COLO668 (cell line): ENCODE measurements at regions not wholly inside any gene's neighbourhood (a gene's known extent, or its start where the extent isn't known, plus 50 kb on each side); places are given as distances from the start of the nearest gene placed in this dataset.

Experiments used
- DNase-seq: peaks from one replicate; lab custom pipeline; 2025; ENCODE audit not compliant: unreplicated experiment; lab: John Stamatoyannopoulos, UW

DNA sequence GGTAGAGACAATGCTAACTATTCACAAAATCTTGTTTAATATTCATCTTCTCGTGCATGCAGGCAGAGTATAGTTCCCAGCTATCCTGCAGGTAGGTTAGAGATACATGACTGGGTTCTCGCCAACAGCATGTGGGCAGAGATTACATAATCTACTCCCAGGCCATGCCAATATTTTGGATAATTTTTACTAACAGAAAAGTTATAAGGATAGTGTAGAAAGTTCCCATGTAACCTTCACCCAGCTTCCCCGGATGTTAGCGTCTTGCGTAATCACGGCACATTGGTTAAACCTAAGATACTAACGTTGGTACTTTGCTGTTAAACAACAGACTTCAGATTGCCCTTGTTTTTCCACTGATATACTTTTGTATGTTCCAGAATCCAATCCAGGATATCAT, 215.5 kb upstream of the LARGE1 start:
- no peak for DNase-seq

DNA sequence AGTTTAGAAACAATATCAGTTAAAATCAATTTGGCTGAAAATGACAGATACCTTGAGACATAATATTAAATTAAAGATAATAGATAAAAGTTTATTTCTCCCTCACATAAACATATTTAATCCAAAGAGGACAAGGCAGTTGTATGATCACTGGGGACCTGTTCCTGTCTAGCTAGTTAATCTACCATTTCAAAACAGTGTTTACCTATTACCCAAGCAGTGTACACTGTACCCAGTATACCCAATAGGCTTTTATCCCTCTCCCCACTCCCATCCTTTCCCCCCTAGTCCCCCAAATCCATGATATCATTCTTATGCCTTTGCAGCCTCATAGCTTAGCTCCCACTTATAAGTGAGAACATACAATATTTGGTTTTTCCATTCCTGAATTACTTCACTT, 229.7 kb upstream of the LARGE1 start:
- no peak for DNase-seq

DNA sequence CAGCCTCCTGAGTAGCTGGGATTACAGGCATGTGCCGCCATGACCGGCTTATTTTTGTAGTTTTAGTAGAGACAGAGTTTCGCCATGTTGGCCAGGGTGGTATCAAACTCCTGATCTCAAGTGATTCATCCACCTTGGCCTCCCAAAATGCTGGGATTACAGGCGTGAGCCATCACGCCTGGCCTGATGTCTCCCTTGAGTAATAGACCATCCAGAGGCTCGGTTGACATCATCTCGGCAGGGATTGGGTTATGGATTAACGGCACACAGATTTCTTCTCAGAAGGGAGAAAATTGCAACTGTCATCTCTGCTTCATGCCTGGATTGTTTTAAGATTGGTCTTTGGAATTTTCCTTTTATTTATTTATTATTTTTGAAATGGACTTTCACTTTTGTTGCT, 239.2 kb upstream of the LARGE1 start:
- no peak for DNase-seq

DNA sequence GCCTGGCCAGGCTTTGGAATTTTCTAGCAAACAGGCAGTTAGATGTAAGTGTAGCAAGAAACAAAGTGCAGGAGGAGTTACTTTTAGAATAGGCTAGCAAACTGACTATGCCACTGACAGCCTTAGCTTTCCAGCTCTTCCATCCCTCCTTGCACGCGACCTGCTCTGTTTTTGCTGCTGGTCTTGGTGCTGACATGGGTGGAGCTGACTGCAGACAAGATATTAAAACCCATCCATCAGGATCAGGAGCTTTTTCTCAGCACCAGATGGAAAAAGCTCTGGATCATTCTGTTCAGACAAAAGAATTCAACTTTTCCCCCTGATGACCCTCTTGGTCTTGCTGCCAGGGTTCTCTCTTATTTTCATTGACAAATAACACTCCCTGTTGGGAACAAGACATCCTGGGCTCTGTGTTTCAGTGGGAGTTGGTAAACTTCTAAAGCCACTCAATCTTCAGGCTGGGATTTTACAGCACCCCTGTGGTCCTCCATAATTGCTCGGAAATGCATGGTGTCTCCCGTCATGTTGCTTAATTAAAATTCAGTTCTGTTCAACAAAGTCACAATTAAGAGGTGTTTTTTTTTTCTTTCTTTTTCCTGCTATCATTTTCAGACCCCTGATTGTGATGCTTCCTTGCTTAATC, 240.0 kb upstream of the LARGE1 start:
- no peak for DNase-seq

DNA sequence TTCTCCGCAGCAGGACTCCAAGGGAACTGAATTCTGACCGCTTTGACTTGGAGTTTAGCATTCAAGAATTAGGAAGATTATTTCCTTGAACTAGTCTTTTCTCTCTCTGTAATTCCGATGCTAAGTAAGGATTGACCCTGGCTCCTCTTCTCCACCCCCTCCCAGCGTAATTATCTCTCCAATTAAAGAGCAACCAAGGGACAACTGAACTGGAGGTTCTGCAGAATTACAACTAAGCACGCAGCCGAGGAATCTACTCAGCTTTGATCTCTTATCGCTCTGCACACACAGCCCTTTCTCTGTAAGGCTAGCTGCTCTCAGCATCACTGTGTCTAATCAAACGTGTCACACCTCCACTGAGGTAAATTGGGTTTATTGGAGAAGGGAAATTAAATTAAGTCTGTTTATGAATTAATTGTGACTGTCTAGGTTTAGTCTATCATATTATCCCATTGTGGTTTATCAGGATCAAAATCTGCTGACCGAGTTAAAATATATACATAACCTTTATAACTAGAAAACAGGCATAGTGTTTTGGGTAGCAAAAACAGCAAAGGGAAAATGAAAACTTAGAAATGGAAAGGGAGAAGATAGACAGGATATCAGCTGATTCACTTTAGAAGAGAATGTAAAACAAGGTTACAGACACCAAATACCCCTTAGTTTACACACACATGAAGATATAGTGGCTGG, 241.3 kb upstream of the LARGE1 start:
- DNase-seq = no peak

DNA sequence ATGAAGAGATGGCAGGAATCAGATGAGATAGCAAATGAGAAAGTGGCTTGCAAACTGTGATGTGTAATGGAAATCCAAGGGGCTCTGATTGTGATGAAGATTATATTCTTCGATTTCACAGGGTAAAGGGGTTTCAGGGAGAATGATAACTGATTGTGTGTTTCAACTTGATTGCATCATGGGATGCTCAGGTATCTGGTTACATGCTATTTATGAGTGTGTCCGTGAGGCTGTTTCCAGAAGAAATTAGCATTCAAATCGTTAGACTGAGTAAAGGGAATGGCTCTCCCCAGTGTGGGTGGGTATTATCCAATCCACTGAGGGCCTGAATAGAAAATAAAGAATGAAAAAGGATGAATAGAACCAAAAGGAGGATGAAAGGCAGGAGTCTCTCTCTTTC, 278.7 kb upstream of the LARGE1 start:
- DNase-seq = no peak

DNA sequence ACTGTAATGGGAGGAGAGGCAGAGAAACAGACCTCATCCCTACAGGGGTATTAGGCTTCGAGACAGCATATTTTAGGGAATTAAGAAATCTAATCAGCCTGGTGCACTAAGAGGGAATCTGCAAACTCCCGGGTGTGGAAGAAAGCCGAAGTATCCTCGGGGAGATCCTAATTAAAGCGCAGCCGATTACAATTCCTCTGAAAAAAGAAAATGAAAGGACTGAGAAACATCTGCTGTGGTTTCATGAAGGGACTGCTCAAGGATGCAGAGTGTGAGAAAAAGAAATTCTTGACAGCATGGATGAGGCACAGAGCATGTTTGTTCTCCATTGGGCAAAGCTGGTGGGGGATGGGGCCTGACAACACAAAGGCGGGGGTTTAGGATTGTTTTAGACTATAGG, 290.0 kb upstream of the LARGE1 start:
- DNase-seq = no peak

DNA sequence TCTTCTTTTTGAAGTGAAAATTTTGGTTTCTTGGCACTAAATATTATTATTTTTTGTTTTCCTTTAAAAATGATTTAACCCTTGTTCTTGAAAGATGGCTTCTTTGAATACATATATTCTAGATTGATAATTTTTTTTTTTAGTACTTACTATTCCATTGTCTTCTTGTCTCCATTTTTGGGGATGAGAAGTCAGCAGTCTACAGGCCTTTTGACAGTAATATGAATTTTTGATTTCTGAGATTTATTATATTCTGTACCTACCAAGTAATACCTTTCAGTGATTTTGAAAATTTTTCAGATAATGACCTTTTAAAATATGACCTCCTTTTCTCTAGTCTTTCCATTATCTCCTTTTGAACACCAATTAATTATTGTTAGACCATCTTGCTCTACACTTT, 294.1 kb upstream of the LARGE1 start:
- DNase-seq = no peak

DNA sequence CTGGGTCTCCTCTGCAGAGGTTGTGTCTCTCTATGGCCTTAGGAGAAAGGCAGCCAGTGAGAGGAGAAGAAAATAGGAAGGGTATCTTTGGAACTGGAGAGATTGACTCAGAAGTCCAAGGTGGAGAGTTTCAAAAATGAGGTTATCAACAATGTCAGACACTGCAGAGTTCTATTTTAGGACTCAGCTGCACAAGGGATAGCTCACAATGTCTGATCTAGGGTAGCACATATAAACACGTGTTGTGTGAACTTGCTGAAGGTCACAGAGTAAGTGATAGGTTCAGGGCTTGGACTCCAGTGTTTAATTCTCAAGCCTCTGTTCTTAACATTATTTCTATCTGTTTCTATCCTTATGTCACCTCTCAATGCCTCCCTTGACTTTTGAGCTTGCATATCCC, 305.0 kb upstream of the LARGE1 start:
- DNase-seq = no peak

DNA sequence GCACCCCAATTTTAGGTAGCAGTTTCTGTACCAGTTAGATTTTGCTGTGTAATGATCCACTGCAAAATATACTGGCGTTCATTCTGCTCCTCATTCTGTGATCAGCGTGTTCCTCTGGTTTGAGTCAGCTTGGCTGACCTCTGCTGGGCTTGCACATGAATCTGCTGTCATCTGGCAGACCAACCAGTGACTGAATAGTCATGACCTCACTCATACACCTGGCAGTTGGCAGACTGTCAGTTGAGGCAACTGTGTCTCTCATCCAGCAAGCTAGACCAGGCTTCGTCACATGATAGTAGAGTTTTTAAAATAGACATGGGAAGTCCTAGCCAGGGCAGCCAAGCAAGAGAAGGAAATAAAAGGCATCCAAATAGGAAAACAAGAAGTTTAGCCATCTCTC, 316.3 kb upstream of the LARGE1 start:
- DNase-seq = no peak

DNA sequence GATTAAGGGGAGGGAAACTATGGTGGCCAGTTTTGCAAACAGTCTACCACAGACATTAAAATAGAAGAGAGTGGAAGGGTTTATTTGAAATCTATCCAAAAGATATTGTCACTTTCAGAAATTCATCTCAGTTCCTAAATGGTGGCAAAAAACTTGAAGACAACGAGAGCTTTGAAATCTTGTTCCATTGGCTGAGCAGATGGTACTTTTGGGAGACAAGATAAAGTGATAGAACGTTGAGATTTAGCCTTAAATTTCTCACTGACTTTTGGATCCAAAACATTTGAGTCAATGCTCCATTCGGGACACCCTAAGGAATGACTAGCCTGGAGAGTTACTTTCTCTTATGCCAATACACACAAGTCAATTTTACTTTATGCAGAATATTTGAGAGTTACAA, 319.1 kb upstream of the LARGE1 start:
- DNase-seq = no peak

DNA sequence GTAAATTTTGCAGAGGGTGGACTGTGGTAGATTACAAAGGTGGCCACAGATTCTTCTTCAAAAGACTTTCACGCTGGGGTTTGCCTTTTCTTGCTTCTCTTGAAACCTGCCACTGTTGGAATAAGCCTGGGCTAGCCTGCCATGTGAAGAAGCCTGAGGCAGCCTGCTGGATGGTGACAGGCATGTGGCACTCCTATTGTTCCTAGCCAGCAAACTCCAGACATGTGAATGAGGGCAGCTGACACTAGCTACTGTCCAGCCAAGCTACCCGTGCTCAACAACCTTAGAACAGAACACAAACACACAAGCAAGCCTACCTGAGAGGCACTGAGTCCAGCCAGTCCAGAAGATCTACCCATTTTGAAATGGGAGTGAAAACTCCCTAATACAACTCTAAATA, 322.7 kb upstream of the LARGE1 start:
- DNase-seq = no peak

DNA sequence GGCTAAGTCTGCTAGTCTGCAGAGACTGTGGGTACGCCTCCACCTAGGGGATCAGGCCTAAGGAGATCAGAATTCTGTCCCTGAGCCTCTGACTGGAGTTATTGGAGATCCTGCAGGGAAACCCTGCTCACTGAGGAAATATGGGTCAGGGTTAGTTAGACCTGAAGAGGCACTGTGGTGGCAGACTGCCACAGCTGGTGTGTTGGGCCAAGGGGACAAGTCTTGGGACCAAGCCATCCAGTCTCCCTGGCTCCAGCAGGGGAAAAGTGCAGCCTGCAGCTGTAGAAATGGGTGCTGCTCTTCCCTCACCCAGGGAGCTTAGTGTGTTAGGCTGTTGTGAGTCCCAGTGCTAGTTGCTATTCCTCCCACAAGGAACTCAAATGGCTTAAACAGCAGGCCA, 334.8 kb upstream of the LARGE1 start:
- no peak for DNase-seq

DNA sequence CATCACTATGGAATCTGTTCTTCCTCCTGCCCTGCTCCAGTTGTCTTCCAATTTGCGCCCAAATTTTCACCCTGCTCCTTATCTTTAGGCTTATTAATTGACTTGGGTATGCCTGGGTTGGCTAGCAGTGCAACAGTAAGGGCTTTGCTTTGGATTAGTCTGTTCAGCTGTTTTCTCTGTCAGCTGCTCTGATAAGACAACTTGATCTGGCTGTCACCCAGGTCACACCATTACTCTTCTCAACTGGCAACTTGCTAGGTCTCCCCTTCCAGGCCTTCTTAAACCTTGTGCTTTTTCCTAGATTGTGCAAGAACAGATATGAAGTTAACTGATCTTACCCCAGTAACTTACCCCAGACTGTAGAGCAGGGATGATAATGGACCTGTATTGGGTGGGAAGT, 357.8 kb upstream of the LARGE1 start:
- no peak for DNase-seq

DNA sequence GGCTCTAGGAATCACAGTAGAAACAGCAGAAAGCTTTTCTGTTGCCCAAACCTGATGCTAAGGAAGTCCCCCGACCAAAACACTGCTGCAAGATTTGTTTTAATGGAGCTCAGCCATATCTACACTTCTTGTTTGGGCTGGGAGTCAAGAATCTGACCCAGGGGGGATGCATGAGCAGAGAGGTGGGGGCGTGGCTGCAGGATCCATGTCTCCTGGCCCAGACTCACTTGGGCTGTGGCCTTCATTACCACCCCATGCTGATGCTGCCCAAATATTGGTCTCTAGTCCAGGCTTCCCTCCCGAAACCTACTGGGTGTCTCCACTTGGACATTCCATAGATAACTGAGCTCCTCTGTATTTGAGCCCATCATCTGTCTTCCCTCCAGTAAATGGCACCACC, 361.5 kb upstream of the LARGE1 start:
- DNase-seq = no peak

DNA sequence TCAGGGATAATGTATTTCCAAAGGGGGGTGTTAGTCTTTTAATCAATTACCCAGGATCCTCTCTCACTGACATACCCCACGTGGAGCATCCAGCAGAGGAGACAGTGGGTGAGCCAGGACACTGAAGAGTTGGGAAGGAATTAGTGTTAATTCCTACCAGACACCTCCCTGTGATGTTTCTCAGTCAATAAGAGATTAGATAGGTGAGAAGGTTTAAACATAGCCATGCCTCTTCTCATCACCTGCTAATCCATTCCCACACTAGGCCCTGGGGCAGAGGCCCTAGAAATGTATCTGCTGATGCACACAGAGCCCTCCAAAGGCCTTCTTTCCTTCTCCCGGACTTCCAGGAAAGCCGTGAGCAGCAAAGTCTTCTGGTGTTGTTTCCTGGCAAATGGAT, 363.6 kb upstream of the LARGE1 start:
- no peak for DNase-seq

DNA sequence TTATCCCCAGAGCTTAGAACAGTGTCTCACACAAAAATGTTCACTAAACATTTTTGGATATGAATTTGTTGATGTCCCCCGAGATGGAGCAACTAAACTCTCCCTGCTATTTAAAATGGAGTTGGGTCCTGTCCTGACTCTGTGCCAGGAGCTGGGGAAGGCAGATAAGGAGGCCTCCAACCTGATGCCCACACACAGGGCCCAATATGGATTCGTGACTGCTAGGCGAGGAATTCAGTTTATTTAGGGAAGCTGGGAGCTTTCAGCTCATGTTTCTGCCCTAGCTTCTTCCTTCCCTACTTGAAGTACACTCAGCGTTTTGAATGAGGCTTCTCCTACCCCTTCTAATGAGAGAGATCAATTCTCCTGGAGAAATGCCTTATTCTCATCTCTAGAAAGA, 373.0 kb upstream of the LARGE1 start:
- no peak for DNase-seq

DNA sequence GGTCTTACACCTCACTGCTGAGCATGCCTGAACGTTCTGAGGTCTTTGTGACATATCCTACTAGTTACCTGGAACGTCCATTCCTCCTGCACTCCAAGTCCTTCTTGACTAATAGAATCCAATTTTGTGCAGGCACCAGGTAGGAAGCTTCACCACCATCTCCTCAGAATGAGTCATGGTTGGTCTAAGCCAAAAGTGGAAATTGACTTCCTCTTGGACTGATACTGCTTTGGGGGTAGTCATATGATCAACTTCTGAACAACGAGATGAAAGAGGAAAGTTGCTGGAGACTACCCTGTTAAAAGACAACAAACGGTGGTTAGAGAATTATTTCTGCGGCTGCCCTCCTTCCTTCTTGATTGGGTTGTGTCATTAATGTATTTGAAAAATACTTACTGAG, 374.2 kb upstream of the LARGE1 start:
- no peak for DNase-seq

DNA sequence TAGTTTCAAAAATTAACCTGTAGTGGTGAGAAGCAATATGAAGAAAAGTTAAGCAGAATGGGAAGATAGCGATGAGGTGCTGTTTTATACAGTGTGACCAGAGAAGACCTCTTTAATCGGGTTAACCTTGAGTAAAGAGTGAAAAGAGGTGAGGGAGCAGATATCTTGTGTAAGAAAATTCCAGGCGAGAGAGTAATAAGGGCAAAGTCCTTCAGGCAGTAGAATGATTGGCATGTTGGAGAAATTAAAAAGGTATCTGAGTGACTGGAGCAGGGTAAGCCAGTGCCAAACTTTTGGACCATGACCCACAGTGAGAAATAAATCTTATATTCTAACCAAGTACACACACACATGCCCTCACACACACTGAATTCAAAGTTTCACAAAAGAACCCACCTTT, 374.7 kb upstream of the LARGE1 start:
- no peak for DNase-seq

DNA sequence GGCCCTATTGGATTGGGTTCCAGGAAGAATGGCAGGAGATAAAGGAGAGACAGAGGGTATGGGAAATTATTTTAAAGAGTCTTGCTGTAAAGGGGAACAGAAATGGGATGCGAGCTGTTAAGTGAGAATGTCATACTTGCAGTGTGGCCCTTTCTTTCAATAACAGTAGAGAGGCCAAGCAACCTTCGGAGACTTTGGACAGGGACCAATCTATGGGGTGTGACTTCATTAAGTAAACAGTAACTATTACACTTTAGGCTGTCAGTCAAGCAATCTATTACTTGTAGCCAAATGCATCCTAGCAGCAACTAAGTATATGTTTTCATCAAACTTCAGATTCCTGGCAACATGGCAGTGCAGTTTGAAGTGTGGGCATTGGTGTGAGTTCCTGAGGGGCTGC, 376.2 kb upstream of the LARGE1 start:
- no peak for DNase-seq

DNA sequence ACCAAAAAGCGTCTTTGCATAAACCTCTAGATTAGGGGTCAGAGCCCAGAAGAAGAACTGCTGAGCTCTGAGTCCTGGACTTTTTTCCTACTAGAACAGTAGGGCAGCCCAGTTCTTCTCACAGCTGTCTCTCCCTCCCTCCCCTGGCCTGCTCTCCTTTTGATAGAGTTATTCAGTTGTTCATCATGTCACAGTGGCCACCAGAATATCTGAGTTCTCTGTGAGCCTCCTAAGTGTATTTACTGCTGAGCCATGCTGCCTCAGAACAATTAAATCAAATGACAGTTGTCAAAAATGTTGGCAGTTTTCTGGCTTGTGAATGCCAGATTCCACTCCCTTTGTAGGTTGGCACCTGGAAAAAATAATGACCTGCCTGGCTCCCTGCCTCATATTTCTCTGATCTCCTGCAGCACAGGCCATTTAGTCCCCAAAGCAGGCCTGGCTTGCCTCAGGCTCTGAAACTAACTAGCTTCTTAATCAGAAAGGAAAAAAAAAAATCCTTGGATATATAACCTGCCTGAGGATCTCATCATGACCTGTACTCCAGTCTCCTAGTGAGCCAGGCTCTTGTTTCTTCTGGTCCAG, 377.4 kb upstream of the LARGE1 start:
- no peak for DNase-seq

DNA sequence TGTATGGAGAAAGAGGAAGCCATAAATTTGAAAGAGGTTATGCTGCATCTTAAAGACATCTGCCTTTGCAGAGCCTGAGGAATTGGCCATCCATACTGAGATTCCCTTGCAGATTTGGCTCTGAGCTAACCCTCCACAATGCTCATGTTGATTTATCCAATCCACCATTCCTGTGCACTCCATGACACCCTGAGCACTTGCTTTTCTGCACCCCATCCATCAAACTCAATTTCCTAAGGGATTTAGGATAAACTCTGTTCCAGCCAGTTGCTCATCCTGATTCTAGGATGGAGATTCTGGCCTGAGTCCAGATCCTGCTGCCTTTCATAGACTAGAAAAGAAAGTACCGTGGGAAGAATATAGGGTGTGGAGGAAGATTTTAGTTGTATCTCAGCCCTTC, 379.2 kb upstream of the LARGE1 start:
- DNase-seq = no peak

DNA sequence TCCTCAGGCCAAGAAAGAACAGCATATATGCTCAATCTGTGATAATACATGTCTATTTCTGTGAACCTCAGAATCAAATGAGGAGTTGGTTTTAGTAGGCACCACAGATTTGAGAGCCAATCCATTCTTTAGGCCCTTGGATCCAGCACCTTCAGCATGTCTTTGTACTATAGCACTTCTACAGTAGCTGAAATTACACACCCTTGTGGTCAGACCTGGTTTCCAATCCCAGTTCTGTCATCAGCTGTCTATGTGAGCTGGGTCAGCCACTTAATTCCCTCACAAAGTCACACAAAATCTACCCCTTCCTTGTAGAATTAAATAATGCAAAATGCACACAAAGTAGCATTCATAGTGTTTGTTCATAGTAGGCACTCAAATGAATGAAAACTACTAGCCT, 381.3 kb upstream of the LARGE1 start:
- no peak for DNase-seq
